Stomach smooth muscle (tissue), 2 donors: ENCODE measurements at regions not wholly inside any gene's neighbourhood (a gene's known extent, or its start where the extent isn't known, plus 50 kb on each side); places are given as distances from the start of the nearest gene placed in this dataset.
A peak's percentile ranks its signal among the peaks of the same experiment; 100 is the strongest.

Experiments
- H3K27ac ChIP-seq: one replicate; pipeline ENCODE4 v1.7.0; 2013; ENCODE audit warnings: mild to moderate bottlenecking, low read length, inconsistent platforms
- H3K27me3 ChIP-seq, 2 donors: one replicate each; pipeline ENCODE4 v1.7.0; 2013; ENCODE audit warnings: low read length in 2 of 2; ENCODE audit not compliant: insufficient read depth in 2 of 2, control insufficient read depth in 1 of 2
- H3K36me3 ChIP-seq, 2 donors: one replicate each; pipeline ENCODE4 v1.7.0; 2013; ENCODE audit warnings: low read length in 2 of 2; ENCODE audit not compliant: control insufficient read depth in 2 of 2, insufficient read depth in 2 of 2
- H3K4me1 ChIP-seq: one replicate; pipeline ENCODE4 v1.7.0; 2013; ENCODE audit warnings: low read length; ENCODE audit not compliant: control insufficient read depth, insufficient read depth
- H3K4me3 ChIP-seq, 2 donors: one replicate each; pipeline ENCODE4 v1.7.0; 2013; ENCODE audit warnings: low read length in 2 of 2
- H3K9ac ChIP-seq, 2 donors: one replicate each; pipeline ENCODE4 v1.7.0; 2013; ENCODE audit warnings: low read length in 2 of 2, mild to moderate bottlenecking in 1 of 2
- H3K9me3 ChIP-seq, 2 donors: one replicate each; pipeline ENCODE4 v1.7.0; 2013; ENCODE audit warnings: low read length in 2 of 2; ENCODE audit not compliant: control insufficient read depth in 2 of 2
- donor health status: healthy.
- donor health status: Pancreatic carcinoma.

DNA sequence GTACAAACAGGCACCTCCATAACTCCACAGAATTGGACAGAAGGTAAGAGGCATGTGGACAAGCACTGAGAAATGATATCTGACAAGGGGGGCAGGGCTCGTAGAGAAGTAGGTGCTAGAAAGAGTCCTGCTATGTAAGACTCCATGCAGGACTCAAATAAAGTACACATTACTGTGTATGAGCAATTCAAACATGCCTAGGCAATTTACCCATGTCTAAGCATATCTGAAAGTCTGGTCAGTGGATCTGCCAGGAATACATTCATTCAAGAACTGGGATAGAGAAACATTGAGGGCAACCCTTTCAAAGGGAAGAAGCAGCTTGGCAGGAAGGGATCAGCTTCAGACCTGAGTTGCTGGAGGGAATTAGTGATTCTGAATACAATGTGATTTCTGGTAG lies 174.1 kb upstream of the MCTP2 start:
- Histone ChIP-seq H3K4me1 (no peaks in the 10 kb centered on the region), H3K4me3 (no peak overlapping the region), H3K27ac (no peak overlapping the region), H3K9ac (no peak overlapping the region), H3K27me3 (no peaks in the 10 kb centered on the region), H3K9me3 (no peaks in the 10 kb centered on the region), H3K36me3 (no peaks in the 10 kb centered on the region)

DNA sequence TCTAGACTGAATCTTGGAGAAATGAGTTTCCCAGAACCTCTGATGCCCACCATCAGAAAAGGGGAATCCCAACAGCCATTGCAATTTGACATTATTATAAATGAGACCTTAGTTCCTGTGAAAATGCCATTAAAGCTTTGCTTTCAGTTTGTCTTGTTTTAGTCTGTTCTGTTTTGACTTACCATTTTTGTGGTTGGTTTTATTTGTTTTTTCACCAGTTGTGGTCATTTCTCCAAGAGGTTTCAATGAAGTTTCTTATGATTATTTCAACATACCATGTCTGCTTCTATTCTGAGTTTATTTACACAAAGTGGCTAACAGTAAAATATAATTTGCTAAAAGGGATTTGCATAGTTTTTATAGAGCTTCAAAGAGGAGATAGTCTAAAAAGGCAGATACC lies 175.0 kb upstream of the MCTP2 start:
- Histone ChIP-seq H3K9ac (no peak overlapping the region), H3K9me3 (no peaks in the 10 kb centered on the region), H3K27me3 (no peaks in the 10 kb centered on the region), H3K4me1 (no peaks in the 10 kb centered on the region), H3K36me3 (no peaks in the 10 kb centered on the region), H3K4me3 (no peak overlapping the region), H3K27ac (no peak overlapping the region)

DNA sequence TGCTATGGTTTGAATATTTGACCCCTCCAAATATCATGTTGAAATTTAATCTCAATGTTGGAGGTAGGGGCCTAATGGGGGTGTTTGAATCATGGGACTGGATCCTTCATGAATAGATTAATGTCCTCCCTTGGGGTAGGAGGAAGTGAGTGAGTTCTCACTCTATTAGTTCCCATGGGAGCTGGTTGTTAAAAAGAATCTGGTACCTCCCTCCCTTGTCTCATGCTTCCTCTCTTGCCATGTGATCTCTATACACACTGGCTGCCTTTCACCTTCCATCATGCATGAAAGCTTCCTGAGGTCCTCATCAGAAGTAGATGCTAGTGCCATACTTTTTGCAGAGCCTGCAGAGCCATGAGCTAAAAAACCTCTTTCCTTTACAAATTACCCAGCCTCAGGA lies 177.7 kb upstream of the MCTP2 start:
- Histone ChIP-seq H3K9ac (no peak overlapping the region), H3K36me3 (no peaks in the 10 kb centered on the region), H3K27me3 (no peaks in the 10 kb centered on the region), H3K4me3 (no peak overlapping the region), H3K27ac (no peak overlapping the region), H3K4me1 (no peaks in the 10 kb centered on the region), H3K9me3 (no peaks in the 10 kb centered on the region)

DNA sequence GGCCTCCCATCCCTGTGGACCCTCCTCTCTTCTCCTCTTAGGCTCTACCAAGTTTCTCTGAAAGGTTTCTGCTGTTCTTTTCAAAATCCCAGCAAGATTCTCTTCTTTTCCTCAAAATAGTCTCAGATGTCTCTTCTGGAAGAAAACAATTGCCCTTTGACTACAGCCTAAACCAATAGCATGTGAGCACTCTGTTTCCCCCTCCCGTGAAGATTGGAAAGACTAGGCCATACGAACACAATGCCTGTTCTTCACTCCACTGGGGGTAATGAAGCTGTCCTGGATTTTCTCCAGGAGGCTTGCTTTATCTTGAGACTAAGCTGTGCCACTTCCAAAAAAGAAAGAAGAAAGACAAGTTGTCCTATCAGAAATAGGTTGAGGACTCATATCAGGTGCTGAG lies 178.7 kb upstream of the MCTP2 start:
- no peak overlapping the region for H3K4me3 ChIP-seq
- H3K9ac ChIP-seq: no peak overlapping the region
- H3K27ac ChIP-seq: no peak overlapping the region
- no peaks in the 10 kb centered on the region for H3K27me3 ChIP-seq
- H3K9me3 ChIP-seq: no peaks in the 10 kb centered on the region
- H3K4me1 ChIP-seq: no peaks in the 10 kb centered on the region
- no peaks in the 10 kb centered on the region for H3K36me3 ChIP-seq

DNA sequence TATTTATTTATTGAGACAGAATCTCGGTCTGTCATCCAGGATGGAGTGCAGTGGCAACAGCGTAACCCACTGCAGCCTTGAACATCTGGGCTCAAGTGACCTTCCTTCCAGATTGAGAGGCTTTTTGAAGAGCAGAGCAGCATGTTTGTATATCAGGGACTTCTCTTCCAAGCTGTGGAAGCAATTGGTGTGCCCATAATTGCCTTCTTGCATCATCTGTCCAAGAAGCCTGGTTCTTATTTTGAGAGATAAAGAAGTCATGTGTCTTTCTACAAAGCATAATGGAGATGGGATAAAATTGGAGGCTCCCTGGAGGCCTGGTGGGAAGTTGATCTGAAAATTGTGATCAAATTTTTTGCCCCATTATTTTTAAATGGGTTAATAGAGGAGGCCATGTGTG lies 183.8 kb upstream of the MCTP2 start:
- Histone ChIP-seq H3K4me1 (peaks cover 2% of the 10 kb centered on the region), H3K27ac (no peak overlapping the region), H3K27me3 (no peaks in the 10 kb centered on the region), H3K9ac (no peak overlapping the region), H3K4me3 (no peak overlapping the region), H3K9me3 (peaks cover 0 to 2% of the 10 kb centered on the region in 2 donors), H3K36me3 (no peaks in the 10 kb centered on the region)

DNA sequence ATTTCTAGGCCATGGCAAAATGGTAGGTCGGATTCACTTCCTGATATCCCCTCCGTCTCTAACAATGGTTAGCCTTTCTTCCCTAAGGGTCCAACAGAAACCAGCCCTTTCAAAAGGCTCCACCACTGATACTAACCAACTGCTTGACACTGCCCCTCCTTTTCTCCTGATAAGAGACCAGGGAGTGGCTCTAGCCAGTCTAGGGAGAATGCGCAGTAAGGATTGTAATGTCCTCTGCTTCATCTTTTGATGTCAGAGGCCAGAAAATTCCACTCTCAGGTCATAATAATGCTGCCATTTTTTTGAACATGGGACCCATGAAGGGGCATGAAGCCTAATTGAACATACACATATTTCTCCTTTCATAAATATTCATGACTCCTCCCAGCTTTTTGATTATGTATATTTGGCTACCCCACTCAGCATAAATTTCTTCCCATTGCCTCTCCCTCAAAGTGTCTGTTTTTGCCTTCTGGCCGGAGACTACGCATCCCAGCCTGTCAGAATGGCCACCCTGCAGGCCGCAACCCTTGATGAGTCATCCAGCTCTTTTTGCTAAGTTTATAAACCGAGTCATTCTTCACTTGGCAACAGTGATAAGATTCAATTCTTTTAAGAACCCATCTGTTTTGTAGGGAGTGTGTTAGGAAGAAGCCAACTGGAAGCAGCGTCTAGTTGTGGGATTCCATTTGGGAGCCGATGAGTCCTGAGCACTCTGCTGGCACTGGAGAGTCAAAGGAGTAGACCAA lies 189.0 kb upstream of the MCTP2 start:
- Histone ChIP-seq H3K27ac (peak overlapping the region; percentile 46), H3K4me1 (peaks cover 4% of the 10 kb centered on the region), H3K36me3 (no peaks in the 10 kb centered on the region), H3K4me3 (peak overlapping the region in 1 of 2 donors; percentile 16), H3K9me3 (peaks cover 0 to 2% of the 10 kb centered on the region in 2 donors), H3K27me3 (no peaks in the 10 kb centered on the region), H3K9ac (no peak overlapping the region)

DNA sequence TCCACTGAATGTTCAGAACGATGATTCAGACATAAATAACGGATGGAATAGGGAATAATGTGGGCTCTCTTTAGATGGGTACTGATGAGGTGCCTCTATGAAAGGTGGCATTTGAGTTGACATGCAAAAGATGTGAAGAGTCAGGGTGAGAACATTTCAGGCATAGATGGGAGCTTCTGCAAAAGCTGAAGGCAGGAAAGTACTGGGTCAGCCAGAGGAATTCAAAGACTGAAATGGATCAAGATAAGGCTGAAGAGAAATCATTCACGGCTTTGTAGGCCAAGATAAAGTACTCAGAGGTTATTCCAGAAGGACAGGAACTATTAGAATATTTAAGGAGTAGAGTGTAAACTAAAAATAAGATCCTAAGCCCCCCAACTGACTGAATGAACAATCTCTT lies 189.6 kb upstream of the MCTP2 start:
- no peaks in the 10 kb centered on the region for H3K27me3 ChIP-seq
- H3K36me3 ChIP-seq: no peaks in the 10 kb centered on the region
- H3K4me3 ChIP-seq: no peak overlapping the region
- no peak overlapping the region for H3K27ac ChIP-seq
- no peak overlapping the region for H3K9ac ChIP-seq
- H3K4me1 ChIP-seq: peaks cover 8% of the 10 kb centered on the region
- H3K9me3 ChIP-seq: peaks cover 0 to 2% of the 10 kb centered on the region in 2 donors

DNA sequence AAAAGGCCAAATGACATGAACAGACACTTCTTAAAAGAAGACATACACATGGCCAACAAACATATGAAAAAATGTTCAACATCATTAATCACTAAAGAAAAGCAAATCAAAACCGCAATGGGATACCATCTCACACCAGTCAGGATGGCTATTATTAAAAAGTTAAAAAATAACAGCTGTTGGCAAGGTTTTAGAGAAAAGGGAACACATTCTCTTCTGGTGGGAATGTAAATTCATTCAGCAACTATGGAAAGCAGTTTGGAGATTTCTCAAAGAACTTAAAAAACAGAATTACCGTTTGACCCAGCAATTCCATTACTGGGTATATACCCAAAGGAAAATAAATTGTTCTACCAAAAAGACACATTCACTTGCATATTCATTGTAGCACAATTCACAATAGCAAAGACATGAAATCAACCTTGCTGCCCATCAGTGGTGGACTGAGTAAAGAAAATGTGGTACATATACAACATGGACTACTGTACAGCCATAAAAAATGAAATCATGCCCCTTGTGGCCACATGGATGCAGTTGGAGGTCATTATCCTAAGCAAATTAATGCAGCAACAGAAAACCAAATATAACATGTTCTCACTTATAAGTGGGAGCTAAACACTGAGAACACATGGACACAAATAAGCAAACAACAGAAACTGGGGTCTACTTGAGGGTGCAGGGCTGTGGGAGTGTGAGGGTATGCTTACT lies 190.7 kb upstream of the MCTP2 start:
- Histone ChIP-seq H3K9ac (no peak overlapping the region), H3K9me3 (peaks cover 0 to 2% of the 10 kb centered on the region in 2 donors), H3K36me3 (no peaks in the 10 kb centered on the region), H3K4me1 (peaks cover 8% of the 10 kb centered on the region), H3K4me3 (no peak overlapping the region), H3K27me3 (no peaks in the 10 kb centered on the region), H3K27ac (no peak overlapping the region)

DNA sequence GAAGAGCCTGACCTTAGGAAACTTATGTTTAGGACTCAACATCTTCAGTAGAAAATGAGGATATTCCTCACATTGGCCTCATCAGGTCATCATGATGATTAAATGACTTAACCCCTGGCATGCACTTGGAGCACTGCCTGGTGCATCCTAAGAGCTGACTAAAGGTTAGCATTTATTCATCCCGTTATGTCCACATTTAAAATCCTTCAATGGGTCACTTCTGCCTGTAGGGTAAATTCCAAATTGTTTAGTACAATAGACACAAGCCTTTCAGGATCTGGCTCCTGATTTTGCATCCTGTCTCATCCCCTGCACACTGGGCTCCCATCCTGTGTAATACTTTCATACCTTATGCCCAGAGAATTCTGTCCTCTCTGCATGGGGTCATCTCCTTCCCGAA lies 195.2 kb upstream of the MCTP2 start:
- Histone ChIP-seq H3K36me3 (no peaks in the 10 kb centered on the region), H3K27ac (peak overlapping the region; percentile 33), H3K27me3 (no peaks in the 10 kb centered on the region), H3K4me1 (peaks cover 19% of the 10 kb centered on the region), H3K9me3 (no peaks in the 10 kb centered on the region), H3K9ac (no peak overlapping the region), H3K4me3 (no peak overlapping the region)

DNA sequence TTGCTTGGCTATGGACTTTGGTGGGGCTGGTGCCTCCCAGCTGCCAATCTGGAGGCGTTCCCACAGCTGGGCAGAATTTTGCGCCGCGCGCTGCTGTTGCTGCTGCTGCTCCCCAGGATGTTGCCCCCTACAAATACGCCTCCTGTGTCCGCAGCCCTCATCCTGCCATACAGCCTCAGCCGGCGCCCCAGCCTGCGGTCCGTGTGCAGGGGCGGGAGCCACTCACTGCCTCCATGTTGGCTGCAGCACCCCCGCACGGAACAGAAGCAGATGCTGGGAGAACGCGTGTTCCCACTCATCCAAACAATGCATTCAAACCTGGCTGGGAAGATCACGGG lies 197.7 kb upstream of the MCTP2 start:
- H3K9me3 ChIP-seq: no peaks in the 10 kb centered on the region
- H3K27me3 ChIP-seq: no peaks in the 10 kb centered on the region
- peaks cover 33% of the 10 kb centered on the region for H3K4me1 ChIP-seq
- no peak overlapping the region for H3K4me3 ChIP-seq
- H3K27ac ChIP-seq: no peak overlapping the region
- no peaks in the 10 kb centered on the region for H3K36me3 ChIP-seq
- H3K9ac ChIP-seq: no peak overlapping the region

DNA sequence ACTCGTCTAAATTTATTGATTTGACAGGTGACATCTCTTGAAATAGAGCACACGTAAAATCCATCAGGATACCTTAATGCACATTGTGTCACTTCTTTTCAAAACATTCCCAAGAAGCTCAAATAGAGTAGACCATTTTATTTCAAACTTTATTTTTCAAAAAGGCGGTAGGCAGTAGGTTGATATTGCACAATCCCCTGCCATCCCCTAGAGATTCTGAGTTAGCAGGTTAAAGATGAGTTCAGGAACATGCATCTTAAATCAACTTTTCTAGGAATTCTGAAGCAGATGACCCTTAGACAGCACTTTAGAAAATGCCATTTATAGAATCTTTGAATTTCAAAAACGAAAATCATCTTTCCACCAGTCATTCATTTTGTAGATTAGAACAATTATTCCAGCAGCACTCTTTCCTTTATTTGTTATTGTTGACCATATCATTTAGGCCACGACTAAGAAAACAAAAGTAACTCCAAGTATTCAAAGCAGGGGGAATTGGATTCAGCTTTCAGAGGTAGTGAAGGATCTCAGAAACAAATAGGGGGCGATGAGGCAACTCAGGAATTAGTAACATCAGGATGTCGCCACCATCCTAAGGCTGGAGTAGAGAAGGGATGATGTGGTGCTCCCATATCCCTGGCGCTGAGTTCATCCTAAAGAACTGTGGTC lies 198.2 kb upstream of the MCTP2 start:
- Histone ChIP-seq H3K4me1 (peaks cover 33% of the 10 kb centered on the region), H3K27me3 (no peaks in the 10 kb centered on the region), H3K27ac (no peak overlapping the region), H3K36me3 (no peaks in the 10 kb centered on the region), H3K4me3 (no peak overlapping the region), H3K9me3 (no peaks in the 10 kb centered on the region), H3K9ac (no peak overlapping the region)
